ENCODE measurements at regions not wholly inside any gene's neighbourhood (a gene's known extent, or its start where the extent isn't known, plus 50 kb on each side); places are given as distances from the start of the nearest gene placed in this dataset.

DNA sequence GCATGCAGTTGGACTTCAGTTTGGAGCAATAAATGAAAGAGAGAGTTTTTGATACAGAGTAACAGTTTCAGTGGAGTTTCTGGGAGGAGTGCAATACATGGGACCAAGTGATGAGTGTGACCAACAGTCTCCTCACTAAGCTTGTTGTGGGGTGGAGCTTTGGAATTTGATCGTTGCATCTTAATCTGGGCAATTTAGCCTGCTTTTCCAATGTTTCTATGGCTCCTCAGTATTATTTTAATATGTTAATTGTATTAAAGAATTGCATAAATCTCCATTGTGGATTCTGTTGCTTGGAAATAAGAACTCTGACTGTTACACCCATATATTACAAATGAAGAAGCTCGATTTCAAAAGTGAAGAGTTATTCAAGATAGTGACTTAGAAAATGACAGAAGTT lies 446.6 kb upstream of the LRATD1 start:
- H3K4me1 ChIP-seq (ENCODE audit: control insufficient read depth, insufficient read depth, low read length): no peaks in the 10 kb centered on the region
- H3K27ac Mint-ChIP-seq: no peak overlapping the region
- no peaks in the 10 kb centered on the region for H3K36me3 ChIP-seq (ENCODE audit: control insufficient read depth, insufficient read depth, low read length)
- H3K4me1 Mint-ChIP-seq: no peaks in the 10 kb centered on the region
- no peaks in the 10 kb centered on the region for H3K27me3 ChIP-seq (ENCODE audit: control insufficient read depth, insufficient read depth, low read length)
- H3K4me3 Mint-ChIP-seq: no peak overlapping the region
- no peak for TF ChIP-seq CTCF (IDR thresholded peaks at IDR 0.05)
- DNase-seq (no peak), ATAC-seq (no peak)
- H3K27me3 Mint-ChIP-seq (ENCODE audit: low read depth in 2 of 2): no peaks in the 10 kb centered on the region
- intact Hi-C loops (cut with micrococcal nuclease): no loop called here
- H3K4me3 ChIP-seq (ENCODE audit: low read length): no peak overlapping the region
- H3K9me3 Mint-ChIP-seq: peaks cover 4 to 14% of the 10 kb centered on the region in 2 donors
- H3K36me3 Mint-ChIP-seq: no peaks in the 10 kb centered on the region
- peaks cover 14% of the 10 kb centered on the region for H3K9me3 ChIP-seq (ENCODE audit: control insufficient read depth, insufficient read depth, low read length)
- no CpG with 5 or more reads among the region's 2 CpGs for WGBS (ENCODE audit: insufficient coverage)
- H3K27ac ChIP-seq (ENCODE audit: low read length): no peak overlapping the region

DNA sequence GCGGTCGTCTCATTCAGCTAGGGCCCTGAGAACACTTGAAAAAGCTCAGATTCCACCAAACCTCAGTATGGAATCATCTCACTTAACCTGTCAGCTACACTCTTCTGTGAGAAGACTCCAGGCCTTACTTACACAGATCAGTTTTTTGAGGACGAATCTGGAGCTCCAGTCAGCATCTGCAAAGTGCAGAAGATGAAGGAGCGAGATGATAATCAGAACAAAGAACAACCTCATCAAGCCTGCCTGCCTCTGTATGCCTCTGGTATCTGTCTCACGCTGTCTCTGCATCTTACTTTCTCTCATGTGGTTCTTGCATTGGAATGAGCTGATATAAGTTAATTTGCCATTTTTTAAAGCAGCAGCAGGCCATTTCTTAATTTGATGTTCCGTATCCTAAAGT lies 444.1 kb upstream of the LRATD1 start:
- Histone ChIP-seq H3K27ac (ENCODE audit: low read length) (no peak overlapping the region), H3K27me3 (ENCODE audit: control insufficient read depth, insufficient read depth, low read length) (no peaks in the 10 kb centered on the region), H3K4me3 (ENCODE audit: low read length) (no peak overlapping the region), H3K36me3 (ENCODE audit: control insufficient read depth, insufficient read depth, low read length) (no peaks in the 10 kb centered on the region), H3K4me1 (ENCODE audit: control insufficient read depth, insufficient read depth, low read length) (no peaks in the 10 kb centered on the region), H3K9me3 (ENCODE audit: control insufficient read depth, insufficient read depth, low read length) (peaks cover 3% of the 10 kb centered on the region)
- Mint-ChIP-seq H3K4me3 (no peak overlapping the region), H3K9me3 (peaks cover 4 to 21% of the 10 kb centered on the region in 2 donors), H3K4me1 (no peaks in the 10 kb centered on the region), H3K27ac (no peak overlapping the region), H3K36me3 (no peaks in the 10 kb centered on the region), H3K27me3 (ENCODE audit: low read depth in 2 of 2) (no peaks in the 10 kb centered on the region)
- no peak for TF ChIP-seq CTCF (IDR thresholded peaks at IDR 0.05)
- 77% methylated on average over 6 of the region's 6 CpGs for WGBS (ENCODE audit: insufficient coverage)
- intact Hi-C loops (cut with micrococcal nuclease): no loop called here
- DNase-seq (no peak), ATAC-seq (no peak)

DNA sequence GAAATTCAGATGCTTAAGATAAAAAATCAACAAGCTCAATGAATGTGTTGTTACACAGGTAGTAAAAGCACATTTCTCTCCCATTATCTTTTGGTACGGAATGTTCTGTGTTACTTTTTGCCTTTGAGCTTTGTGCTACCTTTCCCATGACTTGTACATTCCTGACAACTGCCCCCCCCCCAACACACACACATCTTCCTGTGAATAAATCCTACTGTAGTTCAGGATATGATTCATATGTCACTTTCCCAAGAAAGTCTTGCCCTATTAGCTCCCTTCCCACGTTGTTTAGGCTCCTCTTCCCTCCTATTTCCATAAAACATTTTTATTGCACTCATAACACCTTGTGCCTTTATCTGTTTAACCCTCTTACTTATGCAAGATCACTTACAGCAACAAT lies 442.6 kb upstream of the LRATD1 start:
- H3K4me3 Mint-ChIP-seq: no peak overlapping the region
- DNase-seq (no peak), ATAC-seq (no peak)
- intact Hi-C loops (cut with micrococcal nuclease): no loop called here
- no peaks in the 10 kb centered on the region for H3K36me3 Mint-ChIP-seq
- no peak overlapping the region for H3K27ac ChIP-seq (ENCODE audit: low read length)
- no peaks in the 10 kb centered on the region for H3K36me3 ChIP-seq (ENCODE audit: control insufficient read depth, insufficient read depth, low read length)
- H3K9me3 Mint-ChIP-seq: peaks cover 6 to 17% of the 10 kb centered on the region in 2 donors
- H3K27ac Mint-ChIP-seq: no peak overlapping the region
- H3K27me3 Mint-ChIP-seq (ENCODE audit: low read depth in 2 of 2): no peaks in the 10 kb centered on the region
- no peaks in the 10 kb centered on the region for H3K27me3 ChIP-seq (ENCODE audit: control insufficient read depth, insufficient read depth, low read length)
- TF ChIP-seq CTCF (IDR thresholded peaks at IDR 0.05): no peak
- H3K4me3 ChIP-seq (ENCODE audit: low read length): no peak overlapping the region
- H3K4me1 Mint-ChIP-seq: no peaks in the 10 kb centered on the region
- WGBS (ENCODE audit: insufficient coverage): 71% methylated on average over 2 of the region's 2 CpGs
- H3K9me3 ChIP-seq (ENCODE audit: control insufficient read depth, insufficient read depth, low read length): no peaks in the 10 kb centered on the region
- no peaks in the 10 kb centered on the region for H3K4me1 ChIP-seq (ENCODE audit: control insufficient read depth, insufficient read depth, low read length)

DNA sequence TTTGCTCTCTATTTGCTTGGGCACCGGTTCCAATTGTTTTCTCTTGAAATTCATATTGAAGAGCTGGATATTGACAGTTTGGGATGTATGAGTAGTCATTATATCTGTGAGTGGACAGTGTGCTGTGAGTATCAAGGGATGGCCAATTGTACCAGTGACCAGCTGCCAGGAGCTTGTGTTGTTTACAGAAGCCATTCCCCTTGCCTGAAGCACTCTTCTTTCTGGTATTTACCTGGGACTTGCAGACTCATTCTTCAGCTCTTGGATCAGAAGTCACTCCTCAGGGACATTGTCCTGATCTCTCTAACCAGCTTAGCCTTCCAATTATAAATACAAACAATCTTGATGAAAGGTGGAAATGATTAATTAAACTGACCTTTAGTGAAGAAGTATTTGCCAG lies 438.3 kb upstream of the LRATD1 start:
- DNase-seq (no peak), ATAC-seq (no peak)
- H3K4me1 Mint-ChIP-seq: no peaks in the 10 kb centered on the region
- Histone ChIP-seq H3K4me3 (ENCODE audit: low read length) (no peak overlapping the region), H3K27me3 (ENCODE audit: control insufficient read depth, insufficient read depth, low read length) (no peaks in the 10 kb centered on the region), H3K9me3 (ENCODE audit: control insufficient read depth, insufficient read depth, low read length) (no peaks in the 10 kb centered on the region), H3K27ac (ENCODE audit: low read length) (no peak overlapping the region), H3K4me1 (ENCODE audit: control insufficient read depth, insufficient read depth, low read length) (no peaks in the 10 kb centered on the region), H3K36me3 (ENCODE audit: control insufficient read depth, insufficient read depth, low read length) (no peaks in the 10 kb centered on the region)
- peaks cover 19 to 29% of the 10 kb centered on the region in 2 donors for H3K9me3 Mint-ChIP-seq
- intact Hi-C loops (cut with micrococcal nuclease): no loop called here
- no peak for TF ChIP-seq CTCF (IDR thresholded peaks at IDR 0.05)
- H3K36me3 Mint-ChIP-seq: peaks cover 16% of the 10 kb centered on the region
- H3K27ac Mint-ChIP-seq: no peak overlapping the region
- 83% methylated on average over 1 of the region's 1 CpG for WGBS (ENCODE audit: insufficient coverage)
- H3K4me3 Mint-ChIP-seq: no peak overlapping the region
- no peaks in the 10 kb centered on the region for H3K27me3 Mint-ChIP-seq (ENCODE audit: low read depth in 2 of 2)

Data from natural killer cell (primary cell).